Tibial nerve (tissue), 4 donors: ENCODE measurements at regions not wholly inside any gene's neighbourhood (a gene's known extent, or its start where the extent isn't known, plus 50 kb on each side); places are given as distances from the start of the nearest gene placed in this dataset.

Experiments used
- CTCF ChIP-seq, 5 experiments: fragments of 200-600 bp in 3 of 5; fragments of 450-650 bp in 2 of 5; sonication (generic) in 3 of 5; IDR thresholded peaks; one replicate each; pipeline ENCODE4 v1.5.1; 2016 to 2019; ENCODE audit warnings: antibody characterized with exemption in 5 of 5, mild to moderate bottlenecking in 3 of 5, moderate library complexity in 2 of 5
- EP300 ChIP-seq, 2 donors: sonication (generic); formaldehyde crosslinking; IDR thresholded peaks; one replicate each; pipeline ENCODE4 v1.6.1; 2017; ENCODE audit warnings: antibody characterized with exemption in 2 of 2, mild to moderate bottlenecking in 1 of 2
- POLR2A ChIP-seq, 2 donors: fragments of 450-650 bp; IDR thresholded peaks; one replicate each; pipeline ENCODE4 v1.6.1; 2017; ENCODE audit warnings: antibody characterized with exemption in 2 of 2, mild to moderate bottlenecking in 2 of 2, moderate library complexity in 2 of 2

GRCh38 chr13:89750371-89750770, 1597.1 kb upstream of the MIR17HG start:
- TF ChIP-seq POLR2A (IDR thresholded peaks at IDR 0.05) (no peak), CTCF (IDR thresholded peaks at IDR 0.05) (no peak), EP300 (IDR thresholded peaks at IDR 0.05) (no peak)
